ENCODE measurements at regions not wholly inside any gene's neighbourhood (a gene's known extent, or its start where the extent isn't known, plus 50 kb on each side); places are given as distances from the start of the nearest gene placed in this dataset.
A peak's percentile ranks its signal among the peaks of the same experiment; 100 is the strongest.

- Histone ChIP-seq H3K36me3 (no peaks in the 10 kb centered on the region), H3K27me3 (peaks cover 0 to 6% (median 0%) of the 10 kb centered on the region in 7 donors), H3K4me1 (peaks cover 7 to 21% (median 16%) of the 10 kb centered on the region in 9 donors), H3K4me3 (no peak overlapping the region), H3K27ac (no peak overlapping the region), H3K9me3 (no peaks in the 10 kb centered on the region)
- TF ChIP-seq CTCF (IDR thresholded peaks at IDR 0.05): peak in 8 of 9 donors; percentile 26 to 64 (median 52)
- ATAC-seq (peak; percentile 56 to 88 (median 64)), DNase-seq (peak; percentile 47 to 67)
- WGBS, 2 donors: 66 to 68% methylated on average over 6 of the region's 6 CpGs
- intact Hi-C loops (cut with DNase I): no loop called here
These were observed 128.1 kb upstream of the FAM20C start for GRCh38 chr7:64098-64915.

GRCh38 chr7:64916-65341, 127.4 kb upstream of the FAM20C start:
- intact Hi-C loops (cut with DNase I): no loop called here
- no peak for DNase-seq
- 46 to 62% methylated on average over 11 of the region's 11 CpGs for WGBS, 2 donors

GRCh38 chr7:65554-65953, 126.8 kb upstream of the FAM20C start:
- ATAC-seq: peak in 1 of 8 donors; percentile 24
- Histone ChIP-seq H3K4me3 (no peak overlapping the region), H3K4me1 (peaks cover 7 to 21% (median 16%) of the 10 kb centered on the region in 9 donors), H3K9me3 (no peaks in the 10 kb centered on the region), H3K27ac (no peak overlapping the region), H3K27me3 (peaks cover 0 to 5% (median 0%) of the 10 kb centered on the region in 7 donors), H3K36me3 (no peaks in the 10 kb centered on the region)
- intact Hi-C loops (cut with DNase I): no loop called here
- no peak for DNase-seq
- TF ChIP-seq CTCF (IDR thresholded peaks at IDR 0.05): no peak
- WGBS, 2 donors: 78 to 79% methylated on average over 8 of the region's 8 CpGs

More at GRCh38 chr7:64916-65341, 127.4 kb upstream of the FAM20C start:
- no peak for TF ChIP-seq CTCF (IDR thresholded peaks at IDR 0.05)
- ATAC-seq: peak in 7 of 8 donors; percentile 23 to 70 (median 44)
- H3K4me1 ChIP-seq: peaks cover 7 to 21% (median 16%) of the 10 kb centered on the region in 9 donors
- H3K36me3 ChIP-seq: no peaks in the 10 kb centered on the region
- H3K4me3 ChIP-seq: no peak overlapping the region
- peaks cover 0 to 6% (median 0%) of the 10 kb centered on the region in 7 donors for H3K27me3 ChIP-seq
- no peaks in the 10 kb centered on the region for H3K9me3 ChIP-seq
- no peak overlapping the region for H3K27ac ChIP-seq

GRCh38 chr7:66296-66695, 126.1 kb upstream of the FAM20C start:
- intact Hi-C loops (cut with DNase I): no loop called here
- peaks cover 0 to 5% (median 0%) of the 10 kb centered on the region in 7 donors for H3K27me3 ChIP-seq
- no peak overlapping the region for H3K4me3 ChIP-seq
- H3K4me1 ChIP-seq: peaks cover 7 to 21% (median 16%) of the 10 kb centered on the region in 9 donors
- no peak for TF ChIP-seq CTCF (IDR thresholded peaks at IDR 0.05)
- ATAC-seq: no peak
- H3K27ac ChIP-seq: no peak overlapping the region
- DNase-seq: no peak
- no peaks in the 10 kb centered on the region for H3K9me3 ChIP-seq
- 93 to 94% methylated on average over 12 of the region's 12 CpGs for WGBS, 2 donors
- no peaks in the 10 kb centered on the region for H3K36me3 ChIP-seq
